ENCODE measurements at regions not wholly inside any gene's neighbourhood (a gene's known extent, or its start where the extent isn't known, plus 50 kb on each side); places are given as distances from the start of the nearest gene placed in this dataset.

- no peak for TF ChIP-seq ZNF704 (tag by site-specific recombination; IDR thresholded peaks at IDR 0.05)
- no peak for TF ChIP-seq ZNF239 (tag by site-specific recombination; IDR thresholded peaks at IDR 0.05)
- TF ChIP-seq ZNF157 (tag by site-specific recombination; IDR thresholded peaks at IDR 0.05) = no peak
- TF ChIP-seq ZNF792 (tag by site-specific recombination; IDR thresholded peaks at IDR 0.05) = no peak
- TF ChIP-seq ZNF544 (tag by site-specific recombination; IDR thresholded peaks at IDR 0.05) = no peak
- no peak for TF ChIP-seq ZSCAN23 (tag by site-specific recombination; IDR thresholded peaks at IDR 0.05)
- no peak for TF ChIP-seq ZNF214 (tag by site-specific recombination; IDR thresholded peaks at IDR 0.05; ENCODE audit: borderline replicate concordance)
- TF ChIP-seq ZNF529 (tag by site-specific recombination; IDR thresholded peaks at IDR 0.05; ENCODE audit: insufficient replicate concordance) = no peak
- TF ChIP-seq ZNF654 (tag by site-specific recombination; IDR thresholded peaks at IDR 0.05; ENCODE audit: low read depth) = no peak
- no peak for TF ChIP-seq ZNF175 (tag by site-specific recombination; IDR thresholded peaks at IDR 0.05)
- ChIA-PET CTCF (interaction anchor here (0.7 to 1.0 kb wide), 2 partner anchors 337 to 365 kb away, joined by 3 read pairs; no protein-coding TSS in a partner anchor), POLR2A (no interaction called here)
- 0 out of 2 replicates have a peak, but pooled peaks cover 3% of the 10 kb centered on the region for H3K4me1 ChIP-seq (ENCODE audit: control insufficient read depth, insufficient read depth, low read length)
- no peak overlapping the region for H3K4me3 ChIP-seq (ENCODE audit: low read depth, low read length)
- H3K27ac ChIP-seq (ENCODE audit: extremely low read depth, low read depth, low read length) = no peak overlapping the region
- no peaks in the 10 kb centered on the region for H3K9me3 ChIP-seq (ENCODE audit: control insufficient read depth, insufficient read depth, low read depth, low read length)
- no peaks in the 10 kb centered on the region for H3K36me3 ChIP-seq (ENCODE audit: control insufficient read depth in 2 of 2, insufficient read depth in 1 of 2, low read length in 2 of 2)
These were observed 60.6 kb upstream of the C1orf21 start for GRCh38 chr1:184326278-184326677.

GRCh38 chr1:184329245-184329953 lies 57.4 kb upstream of the C1orf21 start:
- Histone ChIP-seq H3K4me1 (ENCODE audit: control insufficient read depth, insufficient read depth, low read length) (0 out of 2 replicates have a peak, but pooled peaks cover 3% of the 10 kb centered on the region), H3K27ac (ENCODE audit: extremely low read depth, low read depth, low read length) (no peak overlapping the region), H3K36me3 (ENCODE audit: control insufficient read depth in 2 of 2, insufficient read depth in 1 of 2, low read length in 2 of 2) (no peaks in the 10 kb centered on the region), H3K4me3 (ENCODE audit: low read depth, low read length) (no peak overlapping the region), H3K9me3 (ENCODE audit: control insufficient read depth, insufficient read depth, low read depth, low read length) (no peaks in the 10 kb centered on the region)
- ChIA-PET POLR2A (no interaction called here), CTCF (interaction anchor here (0.5 to 1.4 kb wide), 3 partner anchors 49 to 335 kb away, joined by 3 to 5 read pairs (median 3); no protein-coding TSS in a partner anchor)
- TF ChIP-seq BCL6B (tag by site-specific recombination; IDR thresholded peaks at IDR 0.05) (no peak), ZNF830 (tag by site-specific recombination; IDR thresholded peaks at IDR 0.05; ENCODE audit: low read depth) (no peak), EGR2 (tag by site-specific recombination; IDR thresholded peaks at IDR 0.05; ENCODE audit: low read depth) (no peak), ZNF416 (tag by site-specific recombination; IDR thresholded peaks at IDR 0.05) (no peak), ZNF664 (tag by site-specific recombination; IDR thresholded peaks at IDR 0.05) (no peak), ZNF391 (tag by site-specific recombination; IDR thresholded peaks at IDR 0.05; ENCODE audit: borderline replicate concordance, low read depth) (no peak), ZBTB44 (tag by site-specific recombination; IDR thresholded peaks at IDR 0.05) (no peak), ZNF654 (tag by site-specific recombination; IDR thresholded peaks at IDR 0.05; ENCODE audit: low read depth) (no peak), ZNF19 (tag by site-specific recombination; IDR thresholded peaks at IDR 0.05; ENCODE audit: low read depth) (no peak), KLF10 (tag by site-specific recombination; IDR thresholded peaks at IDR 0.05) (no peak), ATF2 (tag by site-specific recombination; IDR thresholded peaks at IDR 0.05; ENCODE audit: low read depth) (no peak), ZNF624 (tag by site-specific recombination; IDR thresholded peaks at IDR 0.05) (no peak), MYNN (tag by site-specific recombination; IDR thresholded peaks at IDR 0.05; ENCODE audit: borderline replicate concordance) (no peak), PBX3 (CRISPR knock-in tag; IDR thresholded peaks at IDR 0.05) (no peak), TSHZ1 (tag by site-specific recombination; IDR thresholded peaks at IDR 0.05; ENCODE audit: borderline replicate concordance) (no peak)
